ENCODE measurements at regions not wholly inside any gene's neighbourhood (a gene's known extent, or its start where the extent isn't known, plus 50 kb on each side); places are given as distances from the start of the nearest gene placed in this dataset.

- H3K27me3 ChIP-seq (ENCODE audit: low read depth) = peaks cover 23% of the 10 kb centered on the region
- intact Hi-C loops (cut with micrococcal nuclease) = no loop called here
- no peak for TF ChIP-seq CTCF (IDR thresholded peaks at IDR 0.05; ENCODE audit: borderline replicate concordance)
- DNase-seq = no peak
- no peaks in the 10 kb centered on the region for H3K9me3 ChIP-seq (replicated peaks)
- no peaks in the 10 kb centered on the region for H3K36me3 ChIP-seq
- H3K27ac ChIP-seq (replicated peaks) = no peak overlapping the region
- no peak overlapping the region for H3K4me3 ChIP-seq
- H3K4me1 ChIP-seq = no peaks in the 10 kb centered on the region
Observed at GRCh38 chr10:118216020-118216419, 126.1 kb downstream of the FAM204A start.

DNA sequence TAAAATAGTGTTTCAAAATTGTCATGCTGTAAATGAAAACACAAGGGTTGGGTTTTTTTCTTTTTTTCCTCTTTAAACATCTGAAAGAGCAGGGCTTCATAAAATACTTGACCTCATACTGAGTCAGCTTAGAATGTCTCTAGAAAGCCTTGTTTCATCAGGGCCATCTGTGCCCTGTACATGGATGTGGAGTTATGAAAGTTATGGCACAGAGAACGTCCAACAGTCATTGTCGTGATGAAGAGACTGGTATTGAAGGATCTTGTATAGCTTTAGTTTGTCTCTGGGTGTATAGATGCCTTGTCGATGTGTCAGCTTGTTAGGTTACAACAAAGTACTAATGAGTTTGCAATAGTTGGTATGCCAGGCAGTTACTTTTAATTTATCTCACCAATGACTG lies 127.3 kb downstream of the FAM204A start:
- Histone ChIP-seq H3K36me3 (no peaks in the 10 kb centered on the region), H3K4me3 (no peak overlapping the region), H3K4me1 (no peaks in the 10 kb centered on the region), H3K27ac (replicated peaks) (no peak overlapping the region), H3K27me3 (ENCODE audit: low read depth) (peaks cover 22% of the 10 kb centered on the region), H3K9me3 (replicated peaks) (no peaks in the 10 kb centered on the region)
- DNase-seq = no peak
- TF ChIP-seq CTCF (IDR thresholded peaks at IDR 0.05; ENCODE audit: borderline replicate concordance) = no peak
- intact Hi-C loops (cut with micrococcal nuclease) = no loop called here

DNA sequence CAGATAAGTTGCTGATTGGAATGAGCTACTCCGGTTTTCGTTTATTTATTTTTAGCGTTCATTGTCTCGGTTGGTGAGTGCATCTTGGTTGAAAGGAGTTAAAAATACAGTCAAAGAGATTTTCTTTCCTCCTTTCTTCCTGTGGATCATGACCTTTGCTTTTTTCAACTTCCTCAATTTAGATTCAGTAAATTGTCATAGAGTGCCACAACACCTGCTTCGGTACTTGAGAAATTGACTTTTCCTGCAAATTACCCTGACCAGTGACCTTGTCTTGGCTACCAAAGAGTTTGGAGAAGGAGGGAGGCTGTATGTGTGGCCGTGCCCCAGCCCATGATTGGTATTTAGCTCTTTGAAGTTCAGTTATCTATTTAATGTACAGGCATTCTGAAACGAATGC lies 128.7 kb downstream of the FAM204A start:
- Histone ChIP-seq H3K4me1 (no peaks in the 10 kb centered on the region), H3K27ac (replicated peaks) (no peak overlapping the region), H3K4me3 (no peak overlapping the region), H3K36me3 (no peaks in the 10 kb centered on the region), H3K9me3 (replicated peaks) (no peaks in the 10 kb centered on the region), H3K27me3 (ENCODE audit: low read depth) (peaks cover 22% of the 10 kb centered on the region)
- no peak for TF ChIP-seq CTCF (IDR thresholded peaks at IDR 0.05; ENCODE audit: borderline replicate concordance)
- intact Hi-C loops (cut with micrococcal nuclease) = no loop called here
- no peak for DNase-seq

DNA sequence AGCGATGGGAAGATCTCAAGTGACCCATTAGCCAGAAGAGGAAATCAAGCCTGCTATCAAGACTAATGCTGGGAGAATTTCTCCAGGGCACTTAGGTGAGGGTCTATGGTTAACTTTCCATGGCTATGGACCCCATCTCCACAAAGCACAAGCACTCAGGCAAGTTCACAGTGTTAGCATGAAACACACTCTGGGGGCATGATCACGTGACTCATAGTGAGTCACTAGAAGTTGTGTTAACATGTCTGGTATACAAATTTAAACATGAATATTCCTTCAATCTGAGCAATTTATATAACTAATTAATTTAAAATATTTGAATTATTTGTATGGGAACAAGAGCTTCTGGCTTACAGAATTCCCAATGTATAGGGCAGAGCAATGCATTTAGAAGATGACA lies 131.8 kb downstream of the FAM204A start:
- intact Hi-C loops (cut with micrococcal nuclease) = no loop called here
- no peak overlapping the region for H3K27ac ChIP-seq (replicated peaks)

GRCh38 chr10:118209215-118209614 lies 132.9 kb downstream of the FAM204A start:
- DNase-seq = no peak
- Histone ChIP-seq H3K27ac (replicated peaks) (no peak overlapping the region), H3K4me1 (no peaks in the 10 kb centered on the region), H3K9me3 (replicated peaks) (peaks cover 7% of the 10 kb centered on the region), H3K36me3 (no peaks in the 10 kb centered on the region), H3K27me3 (ENCODE audit: low read depth) (peaks cover 10% of the 10 kb centered on the region), H3K4me3 (no peak overlapping the region)
- TF ChIP-seq CTCF (IDR thresholded peaks at IDR 0.05; ENCODE audit: borderline replicate concordance) = no peak
- intact Hi-C loops (cut with micrococcal nuclease) = no loop called here

More for the DNA sequence above, 131.8 kb downstream of the FAM204A start:
- no peaks in the 10 kb centered on the region for H3K36me3 ChIP-seq
- peaks cover 13% of the 10 kb centered on the region for H3K27me3 ChIP-seq (ENCODE audit: low read depth)
- DNase-seq = no peak
- H3K4me1 ChIP-seq = no peaks in the 10 kb centered on the region
- no peak for TF ChIP-seq CTCF (IDR thresholded peaks at IDR 0.05; ENCODE audit: borderline replicate concordance)
- H3K4me3 ChIP-seq = no peak overlapping the region
- peaks cover 6% of the 10 kb centered on the region for H3K9me3 ChIP-seq (replicated peaks)

All from left ventricle myocardium inferior (tissue), 1 donor.